MM.1S (cell line): ENCODE measurements at regions not wholly inside any gene's neighbourhood (a gene's known extent, or its start where the extent isn't known, plus 50 kb on each side); places are given as distances from the start of the nearest gene placed in this dataset.

Source experiments
- DNase-seq: peaks from one replicate; pipeline ENCODE4 v3.0.0-alpha.2; 2015
- H2AFZ ChIP-seq: fragments of 300-600 bp; sonication (generic); 2 replicates; pipeline ENCODE4 v1.6.0; 2016; ENCODE audit warnings: antibody characterized with exemption, low read length
- H3F3A ChIP-seq: fragments of 300-600 bp; sonication (generic); 2 replicates; pipeline ENCODE4 v1.6.1; 2016; ENCODE audit warnings: mild to moderate bottlenecking, antibody characterized with exemption, low read length, moderate library complexity, mixed read lengths; ENCODE audit not compliant: insufficient read depth
- H3K27ac ChIP-seq: fragments of 300-600 bp; sonication (generic); 2 replicates; pipeline ENCODE4 v1.5.1; 2016; ENCODE audit warnings: mild to moderate bottlenecking, low read length
- H3K27me3 ChIP-seq: fragments of 300-600 bp; sonication (generic); replicated peaks from 2 replicates; pipeline ENCODE4 v1.6.0; 2016; ENCODE audit warnings: low read length; ENCODE audit not compliant: insufficient read depth
- H3K36me3 ChIP-seq: fragments of 300-600 bp; sonication (generic); replicated peaks from 2 replicates; pipeline ENCODE4 v1.6.1; 2016; ENCODE audit warnings: mild to moderate bottlenecking, low read length, mixed read lengths; ENCODE audit not compliant: insufficient read depth
- H3K4me1 ChIP-seq: fragments of 300-600 bp; sonication (generic); 2 replicates; pipeline ENCODE4 v1.6.1; 2016; ENCODE audit warnings: low read length, mixed read lengths
- H3K4me2 ChIP-seq: fragments of 300-600 bp; sonication (generic); 2 replicates; pipeline ENCODE4 v1.6.0; 2016; ENCODE audit warnings: low read depth, low read length
- H3K4me3 ChIP-seq: fragments of 300-600 bp; sonication (generic); 2 replicates; pipeline ENCODE4 v1.5.1; 2016; ENCODE audit warnings: low read length, mixed read lengths
- H3K79me2 ChIP-seq: fragments of 300-600 bp; sonication (generic); 2 replicates; pipeline ENCODE4 v1.6.1; 2016; ENCODE audit warnings: mixed run types, low read length, mixed read lengths
- H3K9ac ChIP-seq: fragments of 300-600 bp; sonication (generic); 2 replicates; pipeline ENCODE4 v1.6.1; 2016; ENCODE audit warnings: low read length, mixed read lengths
- H3K9me2 ChIP-seq: fragments of 300-600 bp; sonication (generic); replicated peaks from 2 replicates; pipeline ENCODE4 v1.6.1; 2016; ENCODE audit warnings: mild to moderate bottlenecking, low read length, mixed read lengths; ENCODE audit not compliant: insufficient read depth
- H3K9me3 ChIP-seq: fragments of 300-600 bp; sonication (generic); replicated peaks from 2 replicates; pipeline ENCODE4 v1.6.1; 2016; ENCODE audit warnings: mild to moderate bottlenecking, low read length, mixed read lengths; ENCODE audit not compliant: insufficient read depth
- H4K20me1 ChIP-seq: fragments of 300-600 bp; sonication (generic); 2 replicates; pipeline ENCODE4 v1.6.1; 2016; ENCODE audit warnings: mild to moderate bottlenecking, low read length, moderate library complexity, mixed read lengths; ENCODE audit not compliant: insufficient read depth
- CTCF ChIP-seq: fragments of 300-600 bp; sonication (generic); IDR thresholded peaks from 2 replicates; pipeline ENCODE4 v1.5.1; 2016; ENCODE audit warnings: antibody characterized with exemption, low read length, mixed read lengths
- EZH2 ChIP-seq: fragments of 300-600 bp; sonication (generic); optimal IDR thresholded peaks from 2 replicates; pipeline ENCODE3; 2017; ENCODE audit warnings: low read depth, mild to moderate bottlenecking, antibody characterized with exemption, low read length, mixed read lengths
- EZH2phosphoT487 ChIP-seq: fragments of 300-600 bp; sonication (generic); IDR thresholded peaks from 2 replicates; pipeline ENCODE4 v1.6.1; 2018; ENCODE audit warnings: antibody characterized with exemption, low read length

GRCh38 chr2:136215449-136215848 lies 97.5 kb upstream of the CXCR4 start:
- Histone ChIP-seq H3K9me2 (no peaks in the 10 kb centered on the region), H3K79me2 (no peaks in the 10 kb centered on the region), H2AFZ (no peak overlapping the region), H3K4me2 (no peak overlapping the region), H3K9ac (no peak overlapping the region), H3K4me3 (no peak overlapping the region), H3K27me3 (no peaks in the 10 kb centered on the region), H3K36me3 (no peaks in the 10 kb centered on the region), H3F3A (no peaks in the 10 kb centered on the region), H3K9me3 (no peaks in the 10 kb centered on the region), H3K27ac (no peak overlapping the region), H3K4me1 (no peaks in the 10 kb centered on the region), H4K20me1 (no peaks in the 10 kb centered on the region)
- DNase-seq = no peak
- no peak for TF ChIP-seq EZH2phosphoT487
- no peak for TF ChIP-seq CTCF
- no peak for TF ChIP-seq EZH2

GRCh38 chr2:136214307-136215200 lies 96.6 kb upstream of the CXCR4 start:
- no peak for TF ChIP-seq EZH2
- TF ChIP-seq CTCF = no peak
- TF ChIP-seq EZH2phosphoT487 = no peak
- Histone ChIP-seq H3K27me3 (no peaks in the 10 kb centered on the region), H3K9me2 (no peaks in the 10 kb centered on the region), H2AFZ (no peak overlapping the region), H3K4me3 (no peak overlapping the region), H3F3A (no peaks in the 10 kb centered on the region), H3K9me3 (no peaks in the 10 kb centered on the region), H3K27ac (no peak overlapping the region), H3K4me2 (no peak overlapping the region), H4K20me1 (no peaks in the 10 kb centered on the region), H3K36me3 (no peaks in the 10 kb centered on the region), H3K79me2 (no peaks in the 10 kb centered on the region), H3K4me1 (no peaks in the 10 kb centered on the region), H3K9ac (no peak overlapping the region)
- no peak for DNase-seq

GRCh38 chr2:136213836-136214235 lies 95.9 kb upstream of the CXCR4 start:
- no peaks in the 10 kb centered on the region for H3K27me3 ChIP-seq
- no peak overlapping the region for H2AFZ ChIP-seq
- H3K79me2 ChIP-seq = no peaks in the 10 kb centered on the region
- no peaks in the 10 kb centered on the region for H3K9me3 ChIP-seq
- no peaks in the 10 kb centered on the region for H3K4me1 ChIP-seq
- no peak overlapping the region for H3K4me2 ChIP-seq
- TF ChIP-seq EZH2 = no peak
- H3K9ac ChIP-seq = no peak overlapping the region
- no peaks in the 10 kb centered on the region for H3K9me2 ChIP-seq
- H4K20me1 ChIP-seq = no peaks in the 10 kb centered on the region
- H3F3A ChIP-seq = no peaks in the 10 kb centered on the region
- no peak overlapping the region for H3K27ac ChIP-seq
- H3K36me3 ChIP-seq = no peaks in the 10 kb centered on the region
- no peak overlapping the region for H3K4me3 ChIP-seq
- DNase-seq = no peak
